NCI-H69 (cell line): ENCODE measurements at regions not wholly inside any gene's neighbourhood (a gene's known extent, or its start where the extent isn't known, plus 50 kb on each side); places are given as distances from the start of the nearest gene placed in this dataset.
"Not testable (repeated sequence)": the region's sequence is repeated elsewhere in the genome, so short reads cannot be mapped to it uniquely, and the experiment has no call there.

ENCODE experiments used
- DNase-seq: peaks from one replicate; lab custom pipeline; 2025; lab: John Stamatoyannopoulos, UW

- DNase-seq: peak; percentile 84
Observed at GRCh38 chr14:57061009-57061711, 207.5 kb downstream of the EXOC5 start.

GRCh38 chr14:57060276-57060955, 208.3 kb downstream of the EXOC5 start:
- DNase-seq: peak; percentile 41

- DNase-seq: peak; percentile 91
Observed at GRCh38 chr14:57058319-57058718, 210.4 kb downstream of the EXOC5 start.

GRCh38 chr14:57057803-57058202, 210.9 kb downstream of the EXOC5 start:
- peak; percentile 97 for DNase-seq

GRCh38 chr14:57056522-57056921, 212.2 kb downstream of the EXOC5 start:
- not testable (repeated sequence) for DNase-seq

- DNase-seq: no peak
Observed at GRCh38 chr14:57052705-57053302, 215.9 kb downstream of the EXOC5 start.

- DNase-seq: peak; percentile 23
Observed at GRCh38 chr14:57051633-57052032, 217.1 kb downstream of the EXOC5 start.

GRCh38 chr14:57049848-57050247, 218.9 kb downstream of the EXOC5 start:
- no peak for DNase-seq

GRCh38 chr14:57046175-57046574, 222.5 kb downstream of the EXOC5 start:
- DNase-seq: no peak

GRCh38 chr14:57044101-57044973, 224.4 kb downstream of the EXOC5 start:
- DNase-seq: not testable (repeated sequence)

- no peak for DNase-seq
Observed at GRCh38 chr14:57038689-57039088, 228.4 kb upstream of the OTX2 start.

GRCh38 chr14:57031474-57031873, 221.2 kb upstream of the OTX2 start:
- no peak for DNase-seq

- DNase-seq: no peak
Observed at GRCh38 chr14:57029620-57030253, 219.5 kb upstream of the OTX2 start.

GRCh38 chr14:57025456-57025855, 215.2 kb upstream of the OTX2 start:
- DNase-seq: no peak

- no peak for DNase-seq
Observed at GRCh38 chr14:57022608-57023007, 212.3 kb upstream of the OTX2 start.

- no peak for DNase-seq
Observed at GRCh38 chr14:57018065-57018464, 207.8 kb upstream of the OTX2 start.

GRCh38 chr14:57013987-57014386, 203.7 kb upstream of the OTX2 start:
- no peak for DNase-seq

GRCh38 chr14:57009585-57010515, 199.6 kb upstream of the OTX2 start:
- DNase-seq: no peak

GRCh38 chr14:57008534-57008933, 198.3 kb upstream of the OTX2 start:
- peak; percentile 79 for DNase-seq

- no peak for DNase-seq
Observed at GRCh38 chr14:56998728-56999127, 188.4 kb upstream of the OTX2 start.
